C4-2B (cell line): ENCODE measurements at regions not wholly inside any gene's neighbourhood (a gene's known extent, or its start where the extent isn't known, plus 50 kb on each side); places are given as distances from the start of the nearest gene placed in this dataset.

Source experiments
- ZFX ChIP-seq: fragments of 450-650 bp; IDR thresholded peaks from 2 replicates; pipeline ENCODE4 v1.6.1; 2017
- TF ChIP-seq, protein P1 (sequence below): fragments of 450-650 bp; conservative IDR thresholded peaks from 2 replicates; pipeline ENCODE4 v1.5.1; 2017; ENCODE audit warnings: mild to moderate bottlenecking

DNA sequence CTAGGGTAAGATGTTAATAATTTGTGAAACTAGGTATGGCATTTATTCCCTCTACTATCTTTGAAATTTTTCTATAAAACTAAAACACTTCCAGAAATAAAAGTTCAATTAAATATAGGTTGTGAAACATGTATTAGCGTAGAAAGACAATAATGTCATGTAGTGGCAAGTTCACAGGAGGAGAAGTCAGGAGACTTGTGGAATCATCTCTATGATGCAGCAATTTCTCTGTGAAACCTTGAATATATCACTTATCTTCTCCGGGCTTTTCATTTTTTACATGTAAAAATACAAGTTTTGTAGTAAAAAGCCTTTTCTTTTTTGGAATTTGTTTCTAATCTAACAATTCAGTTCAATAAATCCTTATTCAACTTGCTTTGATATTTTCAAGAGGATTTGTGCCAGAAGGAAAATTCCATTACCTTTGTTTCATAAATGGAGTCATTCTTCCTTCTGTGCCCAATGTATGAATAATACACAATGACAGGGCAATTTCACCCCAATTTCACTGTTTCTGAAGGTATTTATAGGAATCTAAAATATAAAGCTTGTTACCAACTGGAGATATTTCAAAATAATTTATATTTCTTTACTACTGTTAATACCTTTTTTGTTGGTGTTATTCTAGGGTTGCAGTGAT lies 758.3 kb downstream of the FAM181B start:
- TF ChIP-seq, protein P1, sequence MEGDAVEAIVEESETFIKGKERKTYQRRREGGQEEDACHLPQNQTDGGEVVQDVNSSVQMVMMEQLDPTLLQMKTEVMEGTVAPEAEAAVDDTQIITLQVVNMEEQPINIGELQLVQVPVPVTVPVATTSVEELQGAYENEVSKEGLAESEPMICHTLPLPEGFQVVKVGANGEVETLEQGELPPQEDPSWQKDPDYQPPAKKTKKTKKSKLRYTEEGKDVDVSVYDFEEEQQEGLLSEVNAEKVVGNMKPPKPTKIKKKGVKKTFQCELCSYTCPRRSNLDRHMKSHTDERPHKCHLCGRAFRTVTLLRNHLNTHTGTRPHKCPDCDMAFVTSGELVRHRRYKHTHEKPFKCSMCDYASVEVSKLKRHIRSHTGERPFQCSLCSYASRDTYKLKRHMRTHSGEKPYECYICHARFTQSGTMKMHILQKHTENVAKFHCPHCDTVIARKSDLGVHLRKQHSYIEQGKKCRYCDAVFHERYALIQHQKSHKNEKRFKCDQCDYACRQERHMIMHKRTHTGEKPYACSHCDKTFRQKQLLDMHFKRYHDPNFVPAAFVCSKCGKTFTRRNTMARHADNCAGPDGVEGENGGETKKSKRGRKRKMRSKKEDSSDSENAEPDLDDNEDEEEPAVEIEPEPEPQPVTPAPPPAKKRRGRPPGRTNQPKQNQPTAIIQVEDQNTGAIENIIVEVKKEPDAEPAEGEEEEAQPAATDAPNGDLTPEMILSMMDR: no peak
- no peak for TF ChIP-seq ZFX
